Psoas muscle (tissue), 7 donors: ENCODE measurements at regions not wholly inside any gene's neighbourhood (a gene's known extent, or its start where the extent isn't known, plus 50 kb on each side); places are given as distances from the start of the nearest gene placed in this dataset.

Experiments
- ATAC-seq, 4 donors: fragments of 200-7000 bp; cut with Tn5 transposase; one replicate each; pipeline ENCODE4 v1.9.1; 2020; ENCODE audit warnings: moderate library complexity in 3 of 4, mild to moderate bottlenecking in 2 of 4
- DNase-seq, 2 donors: peaks; one replicate each; pipeline ENCODE4 v3.0.0-alpha.2; 2020
- H3K27ac ChIP-seq: fragments of 200-600 bp; one replicate; pipeline ENCODE4 v1.8.0; 2022
- H3K27me3 ChIP-seq, 3 donors: fragments of 200-600 bp in 1 of 3; one replicate each; pipeline versions ENCODE4 v1.6.1 to v1.8.0; 2013 to 2022; ENCODE audit warnings: low read length in 2 of 3, mild to moderate bottlenecking in 2 of 3, moderate library complexity in 1 of 3; ENCODE audit not compliant: insufficient read depth in 3 of 3
- H3K36me3 ChIP-seq, 2 donors: fragments of 200-600 bp in 1 of 2; one replicate each; pipeline versions ENCODE4 v1.6.1 to v1.8.0; 2013 to 2022; ENCODE audit warnings: low read depth in 1 of 2, mild to moderate bottlenecking in 1 of 2, moderate library complexity in 1 of 2; ENCODE audit not compliant: insufficient read depth in 1 of 2
- H3K4me1 ChIP-seq: fragments of 200-600 bp; one replicate; pipeline ENCODE4 v1.8.0; 2022
- H3K4me3 ChIP-seq: fragments of 200-600 bp; one replicate; pipeline ENCODE4 v1.8.0; 2022; ENCODE audit warnings: mild to moderate bottlenecking
- H3K9me3 ChIP-seq: fragments of 200-600 bp; one replicate; pipeline ENCODE4 v1.8.0; 2022
- WGBS, 3 donors: extraction: QIAGEN DNeasy Blood & Tissue Kit; methylation state at CpG; one replicate each; pipeline versions ENCODE4 v1.1.6 to v1.1.7; 2013; 5-methylcytosine and 5-hydroxymethylcytosine counted together
- intact Hi-C, 2 donors: fragments of 100-400 bp; cut with DNase I; formaldehyde crosslinking; loops; one replicate each; pipeline versions ENCODE4 v1.11.0 to v1.14.2; 2022
- TF ChIP-seq, protein P1 (sequence below): fragments of 200-600 bp; IDR thresholded peaks from one replicate; pipeline ENCODE4 v1.8.0; 2022; ENCODE audit warnings: antibody characterized with exemption
- donor health status: healthy with polysubstance abuse.
- donor health status: DM: no; HTN: no; CAD: no; lungs with moderate emphysema.
- donor health status: Bipolar disorder and iron deficiency.
- donor health status: healthy.
- donor health status: DM: yes; HTN: yes; CAD: no.
- donor health status: DM: no; HTN: no; CAD: no.
- donor health status: DM: yes; HTN: yes; CAD: no.

DNA sequence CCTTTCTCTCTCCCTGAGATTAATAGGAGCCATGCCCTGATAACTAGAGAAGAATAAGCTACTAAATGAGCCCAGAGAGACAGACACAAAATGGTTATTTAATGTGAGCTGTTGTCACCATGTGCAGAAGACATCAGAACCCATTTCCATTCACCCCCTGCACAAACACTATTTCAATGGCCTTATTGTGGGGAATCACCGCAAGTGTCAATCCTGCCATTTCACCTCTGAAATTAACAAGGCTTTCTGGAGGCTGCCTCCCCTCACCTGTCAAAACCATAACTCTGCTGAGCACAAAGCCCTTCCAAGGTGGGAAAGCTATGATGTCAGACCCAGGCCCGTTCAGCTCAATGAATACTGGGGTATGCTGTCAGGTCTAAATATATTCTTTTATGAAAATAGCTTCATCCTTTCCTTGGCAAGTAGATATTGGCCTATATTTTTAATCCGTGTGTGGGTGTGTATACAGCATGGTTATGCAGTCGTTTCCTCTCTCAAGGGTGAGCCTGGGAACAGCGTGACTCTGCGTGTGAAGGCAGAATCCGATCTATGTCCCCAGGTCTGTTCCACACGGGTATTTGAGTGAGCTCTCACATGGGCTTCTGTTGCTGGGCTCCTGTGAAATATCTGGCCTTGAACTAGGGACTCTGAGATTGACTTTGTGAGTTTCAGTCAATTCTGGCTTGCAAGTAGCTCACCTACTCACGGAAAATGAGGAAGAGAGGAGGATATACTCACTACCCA is 266.3 kb downstream of the FBXW7 start:
- no peak overlapping the region for H3K27ac ChIP-seq
- H3K4me1 ChIP-seq: no peaks in the 10 kb centered on the region
- intact Hi-C loops: no loop called here
- no peaks in the 10 kb centered on the region for H3K27me3 ChIP-seq
- DNase-seq (no peak), ATAC-seq (no peak)
- TF ChIP-seq, protein P1, sequence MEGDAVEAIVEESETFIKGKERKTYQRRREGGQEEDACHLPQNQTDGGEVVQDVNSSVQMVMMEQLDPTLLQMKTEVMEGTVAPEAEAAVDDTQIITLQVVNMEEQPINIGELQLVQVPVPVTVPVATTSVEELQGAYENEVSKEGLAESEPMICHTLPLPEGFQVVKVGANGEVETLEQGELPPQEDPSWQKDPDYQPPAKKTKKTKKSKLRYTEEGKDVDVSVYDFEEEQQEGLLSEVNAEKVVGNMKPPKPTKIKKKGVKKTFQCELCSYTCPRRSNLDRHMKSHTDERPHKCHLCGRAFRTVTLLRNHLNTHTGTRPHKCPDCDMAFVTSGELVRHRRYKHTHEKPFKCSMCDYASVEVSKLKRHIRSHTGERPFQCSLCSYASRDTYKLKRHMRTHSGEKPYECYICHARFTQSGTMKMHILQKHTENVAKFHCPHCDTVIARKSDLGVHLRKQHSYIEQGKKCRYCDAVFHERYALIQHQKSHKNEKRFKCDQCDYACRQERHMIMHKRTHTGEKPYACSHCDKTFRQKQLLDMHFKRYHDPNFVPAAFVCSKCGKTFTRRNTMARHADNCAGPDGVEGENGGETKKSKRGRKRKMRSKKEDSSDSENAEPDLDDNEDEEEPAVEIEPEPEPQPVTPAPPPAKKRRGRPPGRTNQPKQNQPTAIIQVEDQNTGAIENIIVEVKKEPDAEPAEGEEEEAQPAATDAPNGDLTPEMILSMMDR: no peak
- H3K4me3 ChIP-seq: no peak overlapping the region
- no peaks in the 10 kb centered on the region for H3K36me3 ChIP-seq
- H3K9me3 ChIP-seq: no peaks in the 10 kb centered on the region
- WGBS, 3 donors: 68 to 79% (median 73%) methylated on average over 9 of the region's 9 CpGs

DNA sequence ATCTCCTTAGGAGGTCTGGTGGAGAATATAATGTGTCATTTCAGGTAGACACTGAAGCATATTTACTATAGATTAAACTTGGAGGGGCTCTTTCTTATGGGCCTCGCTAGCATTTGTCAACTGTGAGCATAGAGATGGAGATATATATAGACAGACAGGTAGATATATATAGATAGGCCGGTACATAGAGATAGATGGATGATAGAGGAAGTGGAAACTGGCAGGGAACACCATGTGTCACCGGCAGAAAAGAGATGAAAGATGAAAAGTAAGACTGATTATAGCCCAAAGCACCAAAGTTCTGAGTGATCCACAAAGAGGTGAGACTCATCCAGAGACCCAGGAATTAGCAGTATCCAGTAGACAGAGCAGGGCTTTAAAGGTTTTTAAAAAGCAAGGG is 268.1 kb downstream of the FBXW7 start:
- Histone ChIP-seq H3K9me3 (no peaks in the 10 kb centered on the region), H3K4me3 (no peak overlapping the region), H3K4me1 (no peaks in the 10 kb centered on the region), H3K27me3 (no peaks in the 10 kb centered on the region), H3K36me3 (no peaks in the 10 kb centered on the region), H3K27ac (no peak overlapping the region)
- intact Hi-C loops: no loop called here
- TF ChIP-seq, protein P1: no peak
- ATAC-seq (no peak), DNase-seq (no peak)
- 80 to 87% (median 84%) methylated on average over 3 of the region's 3 CpGs for WGBS, 3 donors

DNA sequence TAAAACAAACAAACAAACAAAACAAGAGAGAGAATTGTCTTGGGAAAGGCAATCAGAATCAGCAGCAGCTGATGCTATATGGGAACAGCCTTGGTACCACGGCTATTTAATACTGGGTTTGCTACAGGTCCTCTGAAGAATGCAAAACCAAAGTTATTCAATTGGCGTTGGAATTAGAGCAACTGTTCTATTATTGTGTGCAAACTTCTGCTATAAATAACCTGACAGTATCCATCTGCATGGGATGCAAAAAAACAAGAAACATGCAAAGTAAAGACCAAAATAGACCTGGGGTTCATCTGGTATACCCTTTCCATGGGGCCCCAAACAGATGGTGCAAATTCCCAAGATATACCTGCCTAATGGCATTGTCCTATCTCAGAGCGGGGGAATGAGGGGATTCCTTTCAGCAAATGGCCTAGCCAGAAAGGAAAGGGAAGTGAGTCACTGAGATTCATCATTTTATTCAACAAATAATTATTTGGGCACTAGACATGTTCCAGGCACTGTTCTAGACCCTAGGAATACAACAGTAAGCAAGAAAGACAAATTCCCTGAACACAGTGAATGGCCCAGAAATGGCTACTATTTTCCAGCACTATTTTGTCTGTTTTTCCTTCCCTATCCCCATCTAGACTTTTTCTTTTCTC is 268.9 kb downstream of the FBXW7 start:
- Histone ChIP-seq H3K4me3 (no peak overlapping the region), H3K9me3 (no peaks in the 10 kb centered on the region), H3K27ac (no peak overlapping the region), H3K36me3 (no peaks in the 10 kb centered on the region), H3K27me3 (no peaks in the 10 kb centered on the region), H3K4me1 (no peaks in the 10 kb centered on the region)
- DNase-seq (no peak), ATAC-seq (no peak)
- WGBS, 3 donors: 74 to 83% (median 79%) methylated on average over 3 of the region's 3 CpGs
- TF ChIP-seq, protein P1: no peak
- intact Hi-C loops: no loop called here

DNA sequence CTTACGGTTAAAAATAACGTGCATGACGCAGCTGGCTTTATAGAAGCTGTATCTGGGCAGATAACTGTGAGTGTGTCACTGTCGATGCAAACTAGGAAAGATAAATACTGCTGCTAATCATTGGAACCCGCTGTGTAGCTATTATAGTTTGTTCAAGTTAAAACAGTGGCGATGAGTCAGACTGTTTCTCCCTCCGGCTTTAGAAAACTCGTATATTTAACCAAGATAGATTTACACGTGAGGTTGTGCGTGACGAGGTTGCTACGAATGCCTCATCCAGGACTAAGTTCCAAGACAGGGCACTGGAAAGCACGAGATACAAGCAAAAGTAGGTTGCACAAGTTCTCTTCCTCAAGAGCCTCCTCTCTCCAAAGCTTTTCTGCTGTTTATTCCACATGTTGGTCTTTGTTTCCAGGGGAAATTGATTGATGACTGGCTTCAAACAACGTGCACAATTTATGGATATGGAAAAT is 270.7 kb downstream of the FBXW7 start:
- Histone ChIP-seq H3K4me3 (no peak overlapping the region), H3K27ac (no peak overlapping the region)
- 60 to 69% (median 64%) methylated on average over 14 of the region's 14 CpGs for WGBS, 3 donors

More for the DNA sequence above, 270.7 kb downstream of the FBXW7 start:
- DNase-seq (no peak), ATAC-seq (peak in 2 of 4 donors; percentile 32 to 54)
- Histone ChIP-seq H3K9me3 (peaks cover 7% of the 10 kb centered on the region), H3K27me3 (no peaks in the 10 kb centered on the region), H3K36me3 (no peaks in the 10 kb centered on the region), H3K4me1 (no peaks in the 10 kb centered on the region)
- TF ChIP-seq, protein P1: no peak
- intact Hi-C loops: no loop called here
